Stimulated activated CD8-positive, alpha-beta memory T cell treated with anti-CD3 and anti-CD28 coated beads, Interleukin-12 subunit alpha, Interleukin-12 subunit beta, amount 100 ng/mL, for 4 hours (primary cell): ENCODE measurements at regions not wholly inside any gene's neighbourhood (a gene's known extent, or its start where the extent isn't known, plus 50 kb on each side); places are given as distances from the start of the nearest gene placed in this dataset.

Source experiments
- DNase-seq: peaks from one replicate; pipeline ENCODE4 v3.0.0-alpha.2; 2020; ENCODE audit warnings: low read depth

GRCh38 chr12:24603371-24603770, 345.5 kb downstream of the BCAT1 start:
- no peak for DNase-seq

- no peak for DNase-seq
Measured at GRCh38 chr12:24600996-24601395, 347.9 kb downstream of the BCAT1 start.

- DNase-seq = no peak
Measured at GRCh38 chr12:24600551-24600950, 348.4 kb downstream of the BCAT1 start.

- no peak for DNase-seq
Measured at GRCh38 chr12:24599736-24600135, 349.2 kb downstream of the BCAT1 start.

- DNase-seq = no peak
Measured at GRCh38 chr12:24597580-24597979, 351.3 kb downstream of the BCAT1 start.

GRCh38 chr12:24596768-24597388, 352.0 kb downstream of the BCAT1 start:
- no peak for DNase-seq

- no peak for DNase-seq
Measured at GRCh38 chr12:24595652-24596235, 353.2 kb downstream of the BCAT1 start.

- DNase-seq = no peak
Measured at GRCh38 chr12:24591715-24592440, 357.0 kb downstream of the BCAT1 start.

GRCh38 chr12:24591079-24591626, 357.7 kb downstream of the BCAT1 start:
- DNase-seq = no peak

GRCh38 chr12:24586293-24586692, 362.6 kb downstream of the BCAT1 start:
- DNase-seq = no peak

- DNase-seq = no peak
Measured at GRCh38 chr12:24584032-24584675, 364.7 kb downstream of the BCAT1 start.

GRCh38 chr12:24582954-24583601, 365.8 kb downstream of the BCAT1 start:
- no peak for DNase-seq

- no peak for DNase-seq
Measured at GRCh38 chr12:24574538-24574937, 374.4 kb downstream of the BCAT1 start.

GRCh38 chr12:24573621-24574020, 375.3 kb downstream of the BCAT1 start:
- DNase-seq = no peak

GRCh38 chr12:24565300-24565699, 383.6 kb downstream of the BCAT1 start:
- DNase-seq = no peak

- DNase-seq = no peak
Measured at GRCh38 chr12:24562771-24563431, 386.0 kb downstream of the BCAT1 start.

- no peak for DNase-seq
Measured at GRCh38 chr12:24561882-24562770, 386.8 kb downstream of the BCAT1 start.

- no peak for DNase-seq
Measured at GRCh38 chr12:24561411-24561871, 387.5 kb downstream of the BCAT1 start.

GRCh38 chr12:24560831-24561271, 388.1 kb downstream of the BCAT1 start:
- no peak for DNase-seq

GRCh38 chr12:24560192-24560775, 388.6 kb downstream of the BCAT1 start:
- DNase-seq = no peak
